OCI-LY1 (cell line): ENCODE measurements at regions not wholly inside any gene's neighbourhood (a gene's known extent, or its start where the extent isn't known, plus 50 kb on each side); places are given as distances from the start of the nearest gene placed in this dataset.

Experiments
- CTCF ChIP-seq: fragments of 200-600 bp; sonication (generic), shearing (Covaris generic); IDR thresholded peaks from 2 replicates; pipeline ENCODE4 v1.5.1; 2017; ENCODE audit warnings: mild to moderate bottlenecking, antibody characterized with exemption, low read length, moderate library complexity, mixed read lengths
- EZH2 ChIP-seq: fragments of 200-600 bp; sonication (generic), shearing (Covaris generic); IDR thresholded peaks from 2 replicates; pipeline ENCODE4 v1.8.0; 2017; ENCODE audit warnings: borderline replicate concordance, mixed run types, mild to moderate bottlenecking, antibody characterized with exemption, low read length, moderate library complexity, mixed read lengths

- TF ChIP-seq CTCF (no peak), EZH2 (no peak)
Measured at GRCh38 chr12:71295953-71296352, 138.2 kb upstream of the TSPAN8 start.
